Stimulated activated CD4-positive, alpha-beta T cell treated with anti-CD3 and anti-CD28 coated beads, Interleukin-15, amount 100 ng/mL, for 48 hours (primary cell): ENCODE measurements at regions not wholly inside any gene's neighbourhood (a gene's known extent, or its start where the extent isn't known, plus 50 kb on each side); places are given as distances from the start of the nearest gene placed in this dataset.
"Not testable (repeated sequence)": the region's sequence is repeated elsewhere in the genome, so short reads cannot be mapped to it uniquely, and the experiment has no call there.

Source experiments
- DNase-seq, 2 donors: peaks; one replicate each; pipeline ENCODE4 v3.0.0-alpha.2; 2020; ENCODE audit warnings: low read depth in 2 of 2

DNA sequence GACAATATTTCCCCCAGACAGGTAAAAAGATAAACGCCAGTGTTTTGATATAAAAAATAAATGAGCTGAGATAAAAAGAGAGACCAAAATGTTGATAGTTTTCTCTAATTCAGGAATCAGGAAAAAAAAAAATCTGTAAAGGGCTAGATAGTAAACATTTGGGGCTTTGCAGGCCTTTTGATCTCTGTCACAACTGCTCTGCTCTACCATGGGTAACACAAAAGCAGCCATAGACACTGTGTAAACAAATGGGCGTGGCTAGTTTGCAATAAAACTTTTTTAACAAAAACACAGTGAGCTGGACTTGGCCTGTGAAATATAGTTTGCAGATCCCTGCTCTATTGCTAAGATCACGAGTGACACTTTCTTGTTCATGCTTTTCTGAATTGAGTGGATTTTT lies 219.1 kb upstream of the STXBP5 start:
- DNase-seq = no peak

GRCh38 chr6:146985966-146986365 lies 218.3 kb upstream of the STXBP5 start:
- no peak for DNase-seq

- DNase-seq = not testable (repeated sequence)
Observed at GRCh38 chr6:146987938-146988337, 216.3 kb upstream of the STXBP5 start.

DNA sequence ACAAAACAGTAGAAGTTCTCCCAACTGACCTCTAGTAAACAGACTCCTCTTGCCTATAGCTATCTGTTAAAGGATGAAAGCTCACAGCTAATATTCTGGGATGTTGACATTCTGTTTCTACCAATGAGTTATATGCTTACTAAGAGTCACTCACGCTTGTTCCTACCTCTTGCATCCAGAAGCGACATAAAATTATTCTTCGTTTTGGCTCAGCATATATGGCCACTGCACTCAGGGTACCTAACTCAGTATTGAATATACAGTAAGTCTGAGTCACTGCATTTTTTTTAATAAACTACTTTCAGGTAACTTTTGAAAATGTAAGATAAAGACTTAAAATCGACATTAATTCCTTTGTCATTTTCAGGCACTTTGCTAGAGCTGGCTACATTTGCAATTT lies 214.4 kb upstream of the STXBP5 start:
- no peak for DNase-seq

DNA sequence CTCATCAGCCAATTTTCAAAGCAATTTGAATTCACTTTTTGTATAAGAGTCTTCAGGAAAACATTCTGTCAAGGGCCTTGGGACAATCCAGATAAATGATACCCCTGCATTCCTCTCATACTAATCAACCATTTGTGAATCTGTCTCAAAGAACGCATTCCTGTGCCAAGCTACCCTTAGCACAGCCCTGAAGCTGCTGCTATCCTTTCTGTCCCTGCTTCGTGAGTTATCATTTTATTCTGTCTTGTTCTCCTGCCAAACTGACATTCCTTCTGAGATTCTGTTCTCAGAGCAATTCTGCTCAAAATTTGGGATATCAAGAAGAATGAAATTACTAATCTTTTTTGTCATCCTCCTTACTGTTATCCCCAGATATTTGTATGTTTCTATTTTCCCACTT lies 213.9 kb upstream of the STXBP5 start:
- DNase-seq = no peak

GRCh38 chr6:146990821-146991798 lies 213.1 kb upstream of the STXBP5 start:
- no peak for DNase-seq

GRCh38 chr6:146997062-146997461 lies 207.2 kb upstream of the STXBP5 start:
- DNase-seq = no peak

GRCh38 chr6:146999766-147000165 lies 204.5 kb upstream of the STXBP5 start:
- no peak for DNase-seq

DNA sequence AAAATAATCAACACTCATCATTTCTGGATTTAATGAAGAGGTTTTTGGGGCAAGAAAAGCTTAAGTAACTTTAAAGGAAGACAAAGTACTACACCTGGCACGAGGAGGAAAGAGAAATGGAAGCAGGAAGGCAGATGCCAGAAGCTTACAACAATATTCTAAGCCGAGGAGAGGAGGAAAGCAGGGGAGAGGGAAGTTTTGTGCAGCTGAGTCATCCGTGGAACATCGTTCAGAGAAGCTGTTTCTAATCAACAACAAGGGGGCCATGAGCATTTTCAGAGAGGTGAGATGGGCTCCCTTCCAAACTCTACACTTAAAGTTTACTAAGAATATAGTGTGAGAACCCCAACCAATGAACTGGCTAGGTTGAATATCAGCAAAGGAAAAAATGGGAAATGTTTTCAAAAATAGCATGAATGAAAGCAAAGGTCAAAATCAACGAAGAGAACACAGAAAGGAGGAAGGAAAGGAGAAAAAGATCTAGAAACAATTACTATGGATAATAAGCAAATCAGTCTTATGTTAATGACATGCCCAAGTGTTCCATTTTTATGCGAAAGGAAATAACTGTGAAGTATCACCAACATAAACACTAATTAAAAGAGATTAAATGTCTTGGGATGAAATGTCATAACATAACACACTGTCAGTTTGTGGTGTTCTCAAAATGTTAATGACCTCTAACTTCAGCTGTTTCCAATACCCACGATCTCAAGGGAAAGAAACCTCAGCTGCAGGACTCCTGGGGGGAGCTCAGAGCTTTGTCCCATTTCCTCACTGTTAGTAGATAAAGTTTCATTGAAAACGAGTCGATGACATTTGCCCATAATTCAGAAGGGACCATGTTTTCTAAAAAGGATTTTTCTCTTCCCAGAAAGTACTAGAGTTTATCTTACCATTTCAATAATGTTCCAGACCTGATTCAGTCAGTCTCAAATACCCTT lies 203.4 kb upstream of the STXBP5 start:
- no peak for DNase-seq

DNA sequence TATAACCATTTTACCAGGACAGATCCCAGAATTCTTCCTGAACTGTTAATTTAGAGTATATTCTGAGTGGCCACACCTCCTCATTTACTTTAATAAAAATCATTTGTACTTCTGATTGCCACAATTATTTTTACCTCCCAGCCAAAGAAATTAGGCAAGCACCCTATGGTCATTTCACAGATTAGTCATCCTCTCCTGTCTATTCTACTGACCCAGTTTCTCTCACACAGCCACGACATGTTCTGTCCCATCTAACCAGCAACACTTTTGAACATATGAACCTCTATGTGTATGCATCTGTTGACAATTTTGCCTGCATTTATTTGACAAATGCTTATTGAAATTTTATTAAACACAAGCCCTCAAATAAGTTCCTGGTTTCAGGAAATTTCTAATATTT lies 202.6 kb upstream of the STXBP5 start:
- DNase-seq = no peak

- DNase-seq = no peak
Observed at GRCh38 chr6:147003186-147003585, 201.0 kb upstream of the STXBP5 start.

- DNase-seq = no peak
Observed at GRCh38 chr6:147005499-147005898, 198.7 kb upstream of the STXBP5 start.

DNA sequence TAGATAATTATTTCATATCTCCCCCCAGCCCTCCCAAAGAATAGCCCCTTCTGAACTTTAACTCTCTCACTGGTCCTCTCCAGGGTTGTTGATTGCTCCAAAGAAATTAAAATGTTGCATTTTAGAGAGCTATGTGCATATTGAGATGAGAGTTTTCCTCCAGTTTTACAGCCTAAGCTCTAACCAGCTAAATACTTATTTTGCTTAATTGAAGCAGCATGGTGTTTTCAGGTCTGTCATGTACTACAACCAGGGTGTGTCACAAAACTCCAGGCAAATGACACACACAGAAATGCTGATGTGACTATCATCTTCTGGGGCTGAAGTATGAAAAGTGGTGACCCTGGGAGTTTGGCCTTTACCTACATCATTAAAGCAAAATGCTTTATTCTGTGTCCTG lies 196.8 kb upstream of the STXBP5 start:
- DNase-seq = no peak

GRCh38 chr6:147009358-147009757 lies 194.9 kb upstream of the STXBP5 start:
- DNase-seq = no peak

GRCh38 chr6:147015674-147016073 lies 188.5 kb upstream of the STXBP5 start:
- DNase-seq = no peak

- no peak for DNase-seq
Observed at GRCh38 chr6:147016440-147016839, 187.8 kb upstream of the STXBP5 start.

GRCh38 chr6:147017153-147017552 lies 187.1 kb upstream of the STXBP5 start:
- no peak for DNase-seq

GRCh38 chr6:147019001-147019400 lies 185.2 kb upstream of the STXBP5 start:
- no peak for DNase-seq

- DNase-seq = no peak
Observed at GRCh38 chr6:147022041-147022440, 182.2 kb upstream of the STXBP5 start.

DNA sequence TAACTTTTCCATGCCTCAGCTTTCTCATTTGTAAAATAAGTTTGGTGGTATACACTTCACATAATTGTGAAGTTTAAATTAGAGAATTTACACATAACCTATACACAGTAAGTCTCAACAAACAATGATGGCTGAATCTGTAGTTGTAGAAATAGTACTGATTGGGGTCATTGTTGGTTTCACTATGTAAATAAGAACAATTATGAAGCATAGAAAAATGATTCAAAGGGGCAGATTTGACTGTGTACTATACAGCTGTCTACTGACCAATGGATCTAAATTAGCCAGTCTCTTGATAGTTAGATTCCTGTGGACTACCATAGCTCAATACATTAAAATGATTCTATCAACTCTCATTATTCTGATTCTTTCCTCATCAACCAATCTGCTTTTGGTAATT lies 181.1 kb upstream of the STXBP5 start:
- DNase-seq = no peak

DNA sequence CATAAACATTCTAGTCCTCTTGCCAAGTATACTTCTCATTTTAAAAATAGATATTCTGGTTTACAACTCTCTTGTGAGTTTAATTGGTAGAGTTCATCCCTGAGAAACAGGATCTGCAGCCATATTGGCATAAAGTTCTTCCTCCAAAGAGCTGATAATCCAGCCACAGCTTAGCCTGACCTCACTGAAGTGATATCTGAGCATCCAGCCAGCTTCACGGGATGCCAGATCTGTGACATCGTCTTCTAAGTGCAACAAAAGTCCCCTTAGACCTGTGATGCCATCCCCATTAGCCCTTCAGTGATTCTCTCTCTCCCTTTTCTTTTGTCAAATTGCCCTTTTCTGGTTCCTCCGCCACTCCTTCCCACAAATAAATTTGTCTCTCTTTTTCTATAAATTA lies 180.6 kb upstream of the STXBP5 start:
- no peak for DNase-seq

DNA sequence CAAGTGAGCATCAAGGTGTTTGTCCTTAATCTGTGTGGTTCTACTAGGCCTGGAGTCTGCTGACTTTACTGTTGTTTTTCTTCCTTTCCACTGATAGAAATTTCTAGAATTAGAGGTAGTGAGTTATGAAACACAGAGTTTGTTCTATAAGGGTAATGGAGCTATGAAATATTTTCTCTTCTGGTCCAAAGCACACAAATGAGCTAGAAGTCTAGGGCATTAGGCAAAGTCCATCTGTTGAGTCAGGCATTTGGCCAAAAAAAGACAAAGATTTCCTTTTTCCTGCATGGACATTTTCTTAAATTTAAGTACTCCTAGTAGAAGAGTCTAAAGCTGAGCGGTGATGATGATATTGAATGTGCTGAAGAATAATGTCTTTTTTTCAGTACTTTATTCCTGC lies 174.3 kb upstream of the STXBP5 start:
- no peak for DNase-seq

GRCh38 chr6:147033267-147033666 lies 170.9 kb upstream of the STXBP5 start:
- no peak for DNase-seq
